H1 (cell line): ENCODE measurements at regions not wholly inside any gene's neighbourhood (a gene's known extent, or its start where the extent isn't known, plus 50 kb on each side); places are given as distances from the start of the nearest gene placed in this dataset.

ENCODE experiments used
- CTCF ChIA-PET: fragments of 300-600 bp; sonication (Branson Sonifier 250); formaldehyde crosslinking; loops from one replicate; lab custom pipeline; 2021; ENCODE audit not compliant: partially characterized antibody; lab: Charles Lee
- POLR2A ChIA-PET: fragments of 300-600 bp; sonication (Branson Sonifier 250); formaldehyde crosslinking; loops from one replicate; lab custom pipeline; 2021; ENCODE audit warnings: inconsistent platforms; ENCODE audit not compliant: partially characterized antibody; lab: Charles Lee
- DNase-seq, 2 experiments: peaks; one replicate each; pipeline versions ENCODE4 v3.0.0 to v3.0.0-alpha.2; 2010 to 2022; ENCODE audit warnings: low spot score in 2 of 2, low read depth in 1 of 2, mixed read lengths in 1 of 2
- FAIRE-seq: peaks from 2 replicates; lab custom pipeline; 2011; peaks lifted over from hg19 to GRCh38; lab: Jason Lieb, UNC
- H2AFZ ChIP-seq: 2 replicates; pipeline ENCODE4 v1.8.1; 2012; ENCODE audit warnings: low read length, inconsistent platforms
- H2AK5ac ChIP-seq: 2 replicates; pipeline ENCODE4 v1.6.1; 2013; ENCODE audit warnings: low read depth, low read length
- H2BK120ac ChIP-seq: replicated peaks from 2 replicates; pipeline ENCODE3; 2013; ENCODE audit warnings: low read depth, low read length, inconsistent platforms
- H2BK12ac ChIP-seq: 2 replicates; pipeline ENCODE4 v1.6.1; 2013; ENCODE audit warnings: low read depth, low read length
- H2BK15ac ChIP-seq: 2 replicates; pipeline ENCODE4 v1.6.1; 2013; ENCODE audit warnings: low read length
- H2BK20ac ChIP-seq: 2 replicates; pipeline ENCODE4 v1.6.1; 2013; ENCODE audit warnings: low read length
- H2BK5ac ChIP-seq: 2 replicates; pipeline ENCODE4 v1.6.1; 2013; ENCODE audit warnings: low read depth, low read length
- H3K14ac ChIP-seq: 2 replicates; pipeline ENCODE4 v1.6.1; 2013; ENCODE audit warnings: inconsistent platforms; ENCODE audit not compliant: insufficient read length
- H3K18ac ChIP-seq: 2 replicates; pipeline ENCODE4 v1.6.1; 2013; ENCODE audit warnings: low read length; ENCODE audit errors: extremely low read depth
- H3K23ac ChIP-seq: 2 replicates; pipeline ENCODE4 v1.6.1; 2013; ENCODE audit warnings: inconsistent platforms; ENCODE audit not compliant: insufficient read length
- H3K23me2 ChIP-seq: 2 replicates; pipeline ENCODE4 v1.6.1; 2013; ENCODE audit warnings: low read depth, low read length
- H3K27ac ChIP-seq: 2 replicates; pipeline ENCODE4 v1.6.1; 2011; ENCODE audit warnings: low read depth, low read length, inconsistent platforms
- H3K27me3 ChIP-seq, 4 experiments: replicated peaks in 1 of 4; 1 replicate in 1 of 4; 2 replicates in 3 of 4; pipeline versions ENCODE4 v1.6.1 to v1.8.1; 2011 to 2013; ENCODE audit warnings: low read length in 3 of 4, mild to moderate bottlenecking in 3 of 4, inconsistent platforms in 2 of 4, mixed read lengths in 2 of 4, moderate library complexity in 1 of 4; ENCODE audit not compliant: control insufficient read depth in 3 of 4, insufficient read depth in 3 of 4; ENCODE audit errors: extremely low read depth in 1 of 4
- H3K36me3 ChIP-seq, 4 experiments: 2 replicates each; pipeline versions ENCODE4 v1.6.1 to v1.8.1; 2011 to 2013; ENCODE audit warnings: mild to moderate bottlenecking in 4 of 4, low read length in 3 of 4, moderate library complexity in 2 of 4, control low read depth in 1 of 4, inconsistent platforms in 1 of 4; ENCODE audit not compliant: insufficient read depth in 4 of 4, control insufficient read depth in 2 of 4
- H3K4ac ChIP-seq: replicated peaks from 2 replicates; pipeline ENCODE3; 2013; ENCODE audit warnings: low read length, low read depth, mixed read lengths, inconsistent platforms; ENCODE audit not compliant: insufficient read length
- H3K4me1 ChIP-seq, 4 experiments: replicated peaks in 1 of 4; 1 replicate in 1 of 4; 2 replicates in 3 of 4; pipeline versions ENCODE4 v1.6.1 to v1.8.1; 2011 to 2013; ENCODE audit warnings: low read length in 3 of 4, inconsistent platforms in 2 of 4, mixed read lengths in 1 of 4; ENCODE audit not compliant: insufficient read depth in 4 of 4, control insufficient read depth in 3 of 4
- H3K4me2 ChIP-seq, 2 experiments: 2 replicates each; pipeline versions ENCODE4 v1.6.1 to v1.8.1; 2011 to 2013; ENCODE audit warnings: low read depth in 2 of 2, low read length in 2 of 2, control low read depth in 1 of 2, inconsistent platforms in 1 of 2, mild to moderate bottlenecking in 1 of 2; ENCODE audit not compliant: insufficient read depth in 1 of 2
- H3K4me3 ChIP-seq, 4 experiments: fragments of 200-600, 300-600 bp in 1 of 4; sonication (generic), shearing (Covaris generic), sonication (Bioruptor Twin) in 1 of 4; 2 replicates each; pipeline versions ENCODE4 v1.5.1 to v1.8.1; 2011 to 2016; ENCODE audit warnings: low read length in 4 of 4, low read depth in 3 of 4, control low read depth in 2 of 4, inconsistent platforms in 2 of 4, mild to moderate bottlenecking in 2 of 4, mixed read lengths in 1 of 4, moderate library complexity in 1 of 4; ENCODE audit not compliant: insufficient read depth in 2 of 4; ENCODE audit errors: extremely low read depth in 1 of 4
- H3K56ac ChIP-seq: replicated peaks from 2 replicates; pipeline ENCODE3; 2013; ENCODE audit warnings: low read depth, mild to moderate bottlenecking, mixed read lengths, low read length, inconsistent platforms; ENCODE audit not compliant: insufficient read length
- H3K79me1 ChIP-seq: 2 replicates; pipeline ENCODE4 v1.6.1; 2013; ENCODE audit warnings: low read depth, low read length, control low read depth
- H3K79me2 ChIP-seq, 2 experiments: 2 replicates each; pipeline versions ENCODE4 v1.6.1 to v1.8.1; 2012 to 2013; ENCODE audit warnings: low read length in 2 of 2, mild to moderate bottlenecking in 2 of 2, inconsistent platforms in 1 of 2; ENCODE audit not compliant: insufficient read depth in 2 of 2, control insufficient read depth in 1 of 2
- H3K9ac ChIP-seq, 4 experiments: replicated peaks in 1 of 4; 1 replicate in 1 of 4; 2 replicates in 3 of 4; pipeline versions ENCODE4 v1.6.1 to v1.8.1; 2011 to 2013; ENCODE audit warnings: low read depth in 3 of 4, low read length in 3 of 4, control low read depth in 2 of 4, mild to moderate bottlenecking in 2 of 4, moderate library complexity in 2 of 4, inconsistent platforms in 1 of 4; ENCODE audit errors: extremely low read depth in 1 of 4
- H3K9me3 ChIP-seq, 2 experiments: 2 replicates each; pipeline versions ENCODE4 v1.6.1 to v1.8.1; 2012 to 2013; ENCODE audit warnings: mild to moderate bottlenecking in 2 of 2, moderate library complexity in 2 of 2, control low read depth in 1 of 2, inconsistent platforms in 1 of 2, low read depth in 1 of 2, low read length in 1 of 2, mixed read lengths in 1 of 2; ENCODE audit not compliant: insufficient read depth in 2 of 2
- H4K20me1 ChIP-seq, 2 experiments: replicated peaks in 1 of 2; 2 replicates each; pipeline versions ENCODE3 to v1.8.1; 2011 to 2013; ENCODE audit warnings: inconsistent platforms in 2 of 2, low read length in 2 of 2, mild to moderate bottlenecking in 1 of 2; ENCODE audit not compliant: insufficient read depth in 2 of 2, control insufficient read depth in 1 of 2
- H4K5ac ChIP-seq: 2 replicates; pipeline ENCODE4 v1.6.1; 2013; ENCODE audit warnings: low read length, low read depth, mixed read lengths, inconsistent platforms; ENCODE audit not compliant: insufficient read length
- H4K8ac ChIP-seq: 2 replicates; pipeline ENCODE4 v1.8.0; 2013; ENCODE audit warnings: mild to moderate bottlenecking, moderate library complexity, low read length, inconsistent platforms; ENCODE audit not compliant: insufficient read depth; ENCODE audit errors: extremely low read depth
- H4K91ac ChIP-seq: replicated peaks from 2 replicates; pipeline ENCODE3; 2013; ENCODE audit warnings: low read length, mixed read lengths, inconsistent platforms; ENCODE audit not compliant: insufficient read length
- ATF3 ChIP-seq: IDR thresholded peaks from 2 replicates; pipeline ENCODE4 v1.6.1; 2011; ENCODE audit warnings: low read depth, mild to moderate bottlenecking, low read length; ENCODE audit not compliant: insufficient read depth
- BRCA1 ChIP-seq: IDR thresholded peaks from 2 replicates; pipeline ENCODE4 v1.6.1; 2012; ENCODE audit warnings: low read depth, low read length, improper control_type of control experiment
- EZH2 ChIP-seq: fragments of 200-600 bp; sonication (generic); IDR thresholded peaks from 2 replicates; pipeline ENCODE4 v1.7.1; 2012; ENCODE audit warnings: low read depth, mild to moderate bottlenecking, moderate library complexity, low read length, inconsistent platforms; ENCODE audit not compliant: severe bottlenecking
- HDAC6 ChIP-seq: IDR thresholded peaks from one replicate; pipeline ENCODE4 v1.7.1; 2012; ENCODE audit warnings: low read depth, mild to moderate bottlenecking, inconsistent platforms, low read length, moderate library complexity
- JUND ChIP-seq: IDR thresholded peaks from 2 replicates; pipeline ENCODE4 v1.6.1; 2011; ENCODE audit warnings: mild to moderate bottlenecking, improper control_type of control experiment, low read length
- MAX ChIP-seq: IDR thresholded peaks from 2 replicates; pipeline ENCODE4 v1.6.1; 2012; ENCODE audit warnings: inconsistent platforms
- NRF1 ChIP-seq: IDR thresholded peaks from 2 replicates; pipeline ENCODE4 v1.6.1; 2011; ENCODE audit warnings: mild to moderate bottlenecking, low read depth, low read length, improper control_type of control experiment
- SIN3A ChIP-seq, 2 experiments: IDR thresholded peaks in 1 of 2; conservative IDR thresholded peaks in 1 of 2; 2 replicates each; pipeline ENCODE4 v1.6.1; 2011 to 2012; ENCODE audit warnings: low read length in 2 of 2, improper control_type of control experiment in 1 of 2, low read depth in 1 of 2, mild to moderate bottlenecking in 1 of 2
- SIRT6 ChIP-seq: IDR thresholded peaks from one replicate; pipeline ENCODE4 v1.7.1; 2012; ENCODE audit warnings: low read length, inconsistent platforms
- WGBS, 2 experiments: shearing (Covaris generic) in 1 of 2; methylation state at CpG; one replicate each; pipeline versions ENCODE4 v1.1.6 to v1.1.7; 2013 to 2015; ENCODE audit warnings: low lambda C conversion rate in 2 of 2, mixed read lengths in 2 of 2, inconsistent platforms in 1 of 2, low coverage in 1 of 2, missing lambda C conversion rate in 1 of 2; ENCODE audit not compliant: insufficient replicate concordance in 2 of 2, insufficient coverage in 1 of 2, insufficient read length in 1 of 2; ENCODE audit errors: extremely low coverage in 1 of 2, missing lambda C conversion rate in 1 of 2; 5-methylcytosine and 5-hydroxymethylcytosine counted together

- no peak overlapping the region for H2BK20ac ChIP-seq
- peak overlapping the region; percentile 19; the same call in 1 of the 2 replicates for H3K18ac ChIP-seq
- H4K20me1 ChIP-seq, result no peaks in the 10 kb centered on the region
- no peak overlapping the region for H3K14ac ChIP-seq
- no peak overlapping the region for H3K9ac ChIP-seq
- peaks cover 0 to 4% (median 0%) of the 10 kb centered on the region in 4 experiments; a peak in 1 of 7 replicates for H3K4me1 ChIP-seq
- H4K5ac ChIP-seq, result no peak overlapping the region
- no peak overlapping the region for H2AK5ac ChIP-seq
- no peak overlapping the region for H3K4ac ChIP-seq
- H2BK120ac ChIP-seq, result peak overlapping the region; percentile 54
- no peaks in the 10 kb centered on the region for H3K9me3 ChIP-seq
- H4K8ac ChIP-seq, result peak overlapping the region; percentile 4; the same call in 1 of the 2 replicates
- no peak overlapping the region for H2BK15ac ChIP-seq
- no peak overlapping the region for H2BK5ac ChIP-seq
- no peak for DNase-seq
- H3K27me3 ChIP-seq, result no peaks in the 10 kb centered on the region
- no peak overlapping the region for H3K27ac ChIP-seq
- peaks cover 2% of the 10 kb centered on the region; the same call in 1 of the 2 replicates for H3K23me2 ChIP-seq
- ChIA-PET POLR2A (interaction anchor here (1.0 kb wide), 1 partner anchor 11 kb away, joined by 4 read pairs; no protein-coding TSS in a partner anchor), CTCF (no interaction called here)
- TF ChIP-seq SIRT6, result no peak
- no peak for TF ChIP-seq ATF3
- no peak for TF ChIP-seq NRF1
- TF ChIP-seq SIN3A (conservative IDR thresholded peaks at IDR 0.05 in 1 of 2, IDR thresholded peaks at IDR 0.05 in 1 of 2; ENCODE audit: low read depth in 1 of 2, low read length in 2 of 2), result no peak
- no peak for TF ChIP-seq EZH2
- no peak for TF ChIP-seq MAX
- TF ChIP-seq HDAC6, result no peak
- no peak for TF ChIP-seq BRCA1
- TF ChIP-seq JUND, result no peak
- WGBS, 2 experiments, result 76% methylated on average over 5 of the region's 5 CpGs; no CpG with 5 or more reads in 1 of the 2 experiments
- no peak for FAIRE-seq
- H3K23ac ChIP-seq, result no peak overlapping the region
- H3K79me1 ChIP-seq, result no peaks in the 10 kb centered on the region
- H3K36me3 ChIP-seq, result no peaks in the 10 kb centered on the region; a peak in 1 of 8 replicates
- H3K4me3 ChIP-seq, result no peak overlapping the region
- no peaks in the 10 kb centered on the region for H3K79me2 ChIP-seq
- H4K91ac ChIP-seq, result no peak overlapping the region
- no peak overlapping the region for H2BK12ac ChIP-seq
- H3K4me2 ChIP-seq, result no peak overlapping the region
- peak overlapping the region; percentile 67; the same call in 1 of the 2 replicates for H2AFZ ChIP-seq
- no peak overlapping the region for H3K56ac ChIP-seq
Observed at GRCh38 chr4:180099957-180100356, 2143.2 kb upstream of the TENM3 start.
